ENCODE measurements at regions not wholly inside any gene's neighbourhood (a gene's known extent, or its start where the extent isn't known, plus 50 kb on each side); places are given as distances from the start of the nearest gene placed in this dataset.

DNA sequence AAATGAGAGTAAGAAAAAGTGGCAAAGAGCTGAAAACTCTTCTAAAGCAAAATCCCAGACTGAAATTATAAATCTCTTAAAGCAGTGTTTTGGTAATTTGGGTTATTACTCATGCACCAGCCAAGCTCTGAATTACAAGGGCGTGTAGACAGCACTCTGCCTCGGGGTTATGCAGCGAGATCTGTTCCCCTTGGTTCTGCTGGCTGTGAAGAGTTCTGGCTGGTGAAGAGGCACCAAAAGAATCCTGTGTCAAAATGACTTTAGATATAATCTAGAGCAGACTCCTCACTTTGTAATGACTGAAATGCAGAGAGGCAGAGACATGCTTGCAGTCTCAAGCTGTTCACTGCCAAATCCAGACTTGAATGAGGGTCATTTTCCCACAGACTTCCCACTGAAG lies 461.8 kb upstream of the CXADR start:
- Mint-ChIP-seq H3K36me3 (ENCODE audit: low read depth) (no peaks in the 10 kb centered on the region), H3K4me3 (no peak overlapping the region), H3K27ac (no peak overlapping the region), H3K4me1 (ENCODE audit: low read depth) (no peaks in the 10 kb centered on the region), H3K9me3 (peaks cover 8% of the 10 kb centered on the region), H3K27me3 (no peaks in the 10 kb centered on the region)
- intact Hi-C loops (cut with micrococcal nuclease): no loop called here
- ATAC-seq (no peak), DNase-seq (no peak)
- ChIA-PET POLR2A (no interaction called here), CTCF (no interaction called here)
- TF ChIP-seq, protein P1, sequence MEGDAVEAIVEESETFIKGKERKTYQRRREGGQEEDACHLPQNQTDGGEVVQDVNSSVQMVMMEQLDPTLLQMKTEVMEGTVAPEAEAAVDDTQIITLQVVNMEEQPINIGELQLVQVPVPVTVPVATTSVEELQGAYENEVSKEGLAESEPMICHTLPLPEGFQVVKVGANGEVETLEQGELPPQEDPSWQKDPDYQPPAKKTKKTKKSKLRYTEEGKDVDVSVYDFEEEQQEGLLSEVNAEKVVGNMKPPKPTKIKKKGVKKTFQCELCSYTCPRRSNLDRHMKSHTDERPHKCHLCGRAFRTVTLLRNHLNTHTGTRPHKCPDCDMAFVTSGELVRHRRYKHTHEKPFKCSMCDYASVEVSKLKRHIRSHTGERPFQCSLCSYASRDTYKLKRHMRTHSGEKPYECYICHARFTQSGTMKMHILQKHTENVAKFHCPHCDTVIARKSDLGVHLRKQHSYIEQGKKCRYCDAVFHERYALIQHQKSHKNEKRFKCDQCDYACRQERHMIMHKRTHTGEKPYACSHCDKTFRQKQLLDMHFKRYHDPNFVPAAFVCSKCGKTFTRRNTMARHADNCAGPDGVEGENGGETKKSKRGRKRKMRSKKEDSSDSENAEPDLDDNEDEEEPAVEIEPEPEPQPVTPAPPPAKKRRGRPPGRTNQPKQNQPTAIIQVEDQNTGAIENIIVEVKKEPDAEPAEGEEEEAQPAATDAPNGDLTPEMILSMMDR (IDR thresholded peaks at IDR 0.05): no peak

DNA sequence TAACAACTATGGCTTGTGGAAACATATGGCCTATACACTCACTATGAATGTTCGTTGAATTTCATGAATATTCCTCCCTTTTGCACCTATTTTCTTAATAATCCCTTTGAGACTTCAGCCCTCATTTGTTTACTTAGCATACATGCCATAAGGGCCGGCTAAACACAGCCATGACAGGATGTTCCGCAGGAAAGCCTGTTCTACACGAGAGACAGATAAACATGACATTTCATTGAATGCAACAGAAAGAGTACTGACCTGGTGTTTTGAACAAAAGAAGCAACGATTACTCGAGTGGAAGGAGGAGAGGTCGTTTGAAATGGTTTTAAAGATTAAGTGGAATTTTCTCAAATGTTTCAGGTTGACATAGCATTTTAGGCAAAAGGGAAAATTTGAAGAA lies 459.5 kb upstream of the CXADR start:
- POLR2A ChIA-PET: no interaction called here
- no peak overlapping the region for H3K27ac Mint-ChIP-seq
- H3K36me3 Mint-ChIP-seq (ENCODE audit: low read depth): no peaks in the 10 kb centered on the region

DNA sequence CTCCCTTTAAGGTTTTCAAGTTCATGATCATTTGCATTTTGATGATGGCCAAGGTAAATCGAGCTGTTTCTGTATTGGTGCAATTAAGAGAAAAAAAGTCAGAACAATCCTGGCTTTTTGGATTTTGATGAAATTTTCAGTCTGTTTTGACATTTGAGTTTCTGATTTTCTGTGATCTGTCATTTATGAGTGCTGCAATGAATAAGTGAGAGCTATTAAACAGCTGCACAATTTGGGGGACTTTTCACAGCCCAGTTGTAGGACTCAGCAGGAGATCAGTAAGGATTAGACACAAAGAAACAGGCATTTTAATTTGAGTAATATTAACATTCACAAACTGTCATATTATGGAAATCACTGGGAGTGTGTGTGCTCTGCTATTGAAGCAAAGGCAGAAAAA lies 452.9 kb upstream of the CXADR start:
- no peaks in the 10 kb centered on the region for H3K36me3 Mint-ChIP-seq (ENCODE audit: low read depth)
- CTCF ChIA-PET: no interaction called here
- POLR2A ChIA-PET: no interaction called here
- H3K9me3 Mint-ChIP-seq: peaks cover 10% of the 10 kb centered on the region
- H3K4me3 Mint-ChIP-seq: no peak overlapping the region
- no peaks in the 10 kb centered on the region for H3K27me3 Mint-ChIP-seq
- TF ChIP-seq, protein P1 (IDR thresholded peaks at IDR 0.05): no peak
- intact Hi-C loops (cut with micrococcal nuclease): no loop called here
- no peak overlapping the region for H3K27ac Mint-ChIP-seq
- H3K4me1 Mint-ChIP-seq (ENCODE audit: low read depth): no peaks in the 10 kb centered on the region
- ATAC-seq: no peak
- DNase-seq: no peak

More for the DNA sequence above, 459.5 kb upstream of the CXADR start:
- TF ChIP-seq, protein P1 (IDR thresholded peaks at IDR 0.05): no peak
- DNase-seq: no peak
- CTCF ChIA-PET: no interaction called here
- H3K4me1 Mint-ChIP-seq (ENCODE audit: low read depth): no peaks in the 10 kb centered on the region
- intact Hi-C loops (cut with micrococcal nuclease): no loop called here
- peaks cover 9% of the 10 kb centered on the region for H3K9me3 Mint-ChIP-seq
- no peak for ATAC-seq
- no peaks in the 10 kb centered on the region for H3K27me3 Mint-ChIP-seq
- no peak overlapping the region for H3K4me3 Mint-ChIP-seq

DNA sequence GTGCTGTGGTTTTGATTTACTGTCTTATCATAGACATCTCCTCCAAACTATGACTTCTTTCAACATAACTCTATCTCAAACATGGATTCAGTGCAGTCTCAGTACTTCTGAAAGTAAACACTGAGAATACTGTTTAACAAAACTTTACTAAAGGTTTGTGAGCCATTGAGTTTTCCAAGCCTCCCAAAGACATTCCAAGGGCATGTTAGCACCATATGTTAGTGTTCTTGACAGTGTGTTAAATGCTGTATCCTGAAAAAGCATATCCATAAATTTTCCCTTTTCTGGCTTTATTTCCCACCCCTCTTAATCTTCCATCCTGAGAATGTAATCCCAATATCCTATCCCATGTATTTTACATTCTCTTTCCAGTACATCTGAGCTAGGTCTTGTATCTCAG lies 446.8 kb upstream of the CXADR start:
- DNase-seq (no peak), ATAC-seq (no peak)
- H3K4me1 Mint-ChIP-seq (ENCODE audit: low read depth): no peaks in the 10 kb centered on the region
- TF ChIP-seq, protein P1 (IDR thresholded peaks at IDR 0.05): no peak
- H3K9me3 Mint-ChIP-seq: peaks cover 3% of the 10 kb centered on the region
- no peak overlapping the region for H3K27ac Mint-ChIP-seq
- H3K4me3 Mint-ChIP-seq: no peak overlapping the region
- intact Hi-C loops (cut with micrococcal nuclease): no loop called here
- ChIA-PET CTCF (no interaction called here), POLR2A (no interaction called here)
- H3K27me3 Mint-ChIP-seq: no peaks in the 10 kb centered on the region
- no peaks in the 10 kb centered on the region for H3K36me3 Mint-ChIP-seq (ENCODE audit: low read depth)

DNA sequence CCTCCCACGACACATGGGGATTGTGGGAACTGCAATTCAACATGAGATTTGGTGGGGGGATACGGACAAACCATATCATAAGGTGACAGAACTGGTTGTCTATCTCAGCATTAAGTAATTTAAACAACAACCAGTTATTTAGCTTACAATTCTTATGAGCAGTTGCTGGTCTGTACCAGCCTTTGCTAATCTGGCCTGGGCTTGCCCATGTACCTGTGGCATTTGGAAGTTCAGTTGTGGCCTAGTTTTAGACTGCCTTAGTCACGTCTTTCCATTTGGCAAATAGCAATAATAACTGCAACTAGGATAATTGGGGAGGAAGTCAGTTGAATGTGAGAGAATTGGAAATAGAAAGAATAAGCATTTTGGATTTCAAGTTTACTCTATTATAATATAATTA lies 441.8 kb upstream of the CXADR start:
- no peaks in the 10 kb centered on the region for H3K36me3 Mint-ChIP-seq (ENCODE audit: low read depth)
- DNase-seq (no peak), ATAC-seq (no peak)
- no peak overlapping the region for H3K27ac Mint-ChIP-seq
- intact Hi-C loops (cut with micrococcal nuclease): no loop called here
- H3K4me3 Mint-ChIP-seq: no peak overlapping the region
- H3K27me3 Mint-ChIP-seq: no peaks in the 10 kb centered on the region
- ChIA-PET POLR2A (no interaction called here), CTCF (no interaction called here)
- peaks cover 4% of the 10 kb centered on the region for H3K9me3 Mint-ChIP-seq
- TF ChIP-seq, protein P1 (IDR thresholded peaks at IDR 0.05): no peak
- H3K4me1 Mint-ChIP-seq (ENCODE audit: low read depth): no peaks in the 10 kb centered on the region
